Stimulated activated CD4-positive, alpha-beta T cell treated with anti-CD3 and anti-CD28 coated beads, TNF-alpha, amount 100 ng/mL, for 1 hour (primary cell): ENCODE measurements at regions not wholly inside any gene's neighbourhood (a gene's known extent, or its start where the extent isn't known, plus 50 kb on each side); places are given as distances from the start of the nearest gene placed in this dataset.

Experiments
- DNase-seq, 3 donors: peaks; one replicate each; pipeline ENCODE4 v3.0.0-alpha.2; 2020; ENCODE audit warnings: low read depth in 3 of 3, low spot score in 1 of 3

DNA sequence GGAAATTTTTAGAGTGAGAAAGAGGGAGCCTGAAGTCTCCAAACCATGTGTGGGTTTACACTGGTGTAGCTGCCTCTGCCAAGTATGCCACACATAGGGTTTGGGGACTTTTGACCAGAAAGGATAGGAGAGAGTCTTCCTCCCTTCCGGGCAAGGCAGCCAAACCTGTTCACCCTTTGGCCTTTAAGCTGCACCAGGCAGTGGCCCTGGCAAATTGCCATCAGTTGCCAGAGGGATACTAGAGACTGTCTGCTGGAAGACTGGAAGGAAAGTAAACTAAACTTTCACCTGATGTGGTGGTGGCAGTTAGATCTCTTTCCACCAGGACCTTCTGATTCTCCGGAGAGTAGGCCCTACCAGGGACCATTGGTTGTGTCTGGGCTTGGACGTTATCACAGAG is 1263.2 kb downstream of the FAM181B start:
- DNase-seq: no peak

- DNase-seq: no peak
Observed at GRCh38 chr11:81459766-81460306, 1273.8 kb downstream of the FAM181B start.

- no peak for DNase-seq
Observed at GRCh38 chr11:81449588-81450156, 1284.0 kb downstream of the FAM181B start.

DNA sequence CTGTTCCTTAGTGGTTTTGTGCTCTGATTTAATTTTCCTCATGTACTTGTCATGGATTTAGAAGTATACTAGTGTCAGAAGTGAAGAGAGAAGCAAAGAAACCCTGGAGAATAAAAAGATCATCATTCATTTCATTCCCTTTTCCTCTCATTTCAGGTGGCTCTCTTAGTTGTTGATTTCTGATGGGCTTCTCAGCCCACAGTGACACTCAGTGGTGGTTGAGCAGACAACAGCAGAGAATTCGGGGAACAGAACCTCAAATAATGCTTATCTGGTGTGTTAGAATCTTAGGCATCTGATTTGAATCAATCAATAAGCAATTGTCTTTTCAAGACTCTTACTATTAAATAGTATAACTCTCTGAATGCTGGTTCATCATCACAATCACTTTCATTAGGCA is 1289.4 kb downstream of the FAM181B start:
- DNase-seq: no peak

- no peak for DNase-seq
Observed at GRCh38 chr11:81432333-81432732, 1301.3 kb downstream of the FAM181B start.

DNA sequence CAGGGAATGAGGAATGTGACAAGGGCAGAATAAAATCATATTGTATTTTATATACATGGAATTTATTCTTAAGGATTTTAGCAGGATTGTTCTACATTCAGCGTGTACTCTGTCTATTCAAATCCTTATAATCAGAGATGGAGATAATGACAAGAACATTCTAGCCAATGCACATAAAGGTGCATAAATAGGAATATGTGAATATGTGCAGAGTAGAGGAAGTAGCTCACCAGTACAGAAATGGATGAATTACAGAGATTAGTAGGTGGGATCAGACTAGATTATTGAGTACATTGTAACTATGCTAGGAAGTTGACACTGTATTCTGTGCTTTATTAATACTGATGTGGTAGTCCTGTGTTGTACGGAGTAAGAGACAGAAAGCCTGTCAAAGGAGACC is 1308.8 kb downstream of the FAM181B start:
- no peak for DNase-seq

DNA sequence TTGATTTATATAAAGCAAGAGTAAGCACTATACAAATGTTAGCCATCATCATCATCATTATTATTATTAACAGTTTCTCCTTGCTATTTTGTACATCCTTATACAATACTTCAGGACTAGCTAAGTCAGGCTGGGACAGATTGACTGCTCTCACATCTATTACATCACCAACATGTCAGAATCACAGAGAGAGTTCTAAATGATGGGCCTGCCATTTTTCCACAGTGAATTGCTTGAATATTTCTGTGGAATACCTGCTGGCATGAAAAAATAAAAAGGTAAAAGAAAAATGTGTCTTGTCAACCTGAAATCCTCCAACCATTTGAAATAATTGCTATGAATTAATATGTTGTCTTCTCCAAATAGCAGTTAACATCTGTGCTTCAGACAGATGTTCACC is 1311.3 kb downstream of the FAM181B start:
- DNase-seq: no peak

DNA sequence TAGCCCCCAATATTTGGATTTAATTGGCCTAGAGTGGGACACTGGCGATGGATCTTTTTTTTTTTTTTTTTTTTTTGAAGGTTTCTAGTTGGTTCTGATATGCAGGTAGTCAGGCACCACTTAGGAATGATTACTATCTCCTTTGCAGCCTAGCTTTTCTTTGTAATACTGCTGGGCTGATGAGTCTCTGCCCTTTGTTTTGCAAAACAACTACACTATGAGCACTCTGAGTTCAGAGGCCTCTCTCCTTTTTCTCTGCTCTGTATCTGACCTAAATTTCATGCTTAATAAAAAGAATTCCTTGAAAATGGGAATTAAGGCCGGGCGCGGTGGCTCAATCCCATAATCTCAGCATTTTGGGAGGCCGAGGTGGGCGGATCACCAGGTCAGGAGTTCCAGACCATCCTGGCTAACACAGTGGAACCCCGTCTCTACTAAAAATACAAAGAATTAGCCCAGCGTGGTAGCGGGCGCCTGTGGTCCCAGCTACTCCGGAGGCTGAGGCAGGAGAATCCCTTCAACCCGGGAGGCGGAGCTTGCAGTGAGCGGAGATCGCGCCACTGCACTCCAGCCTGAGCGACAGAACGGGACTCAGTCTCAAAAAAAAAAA is 1312.3 kb downstream of the FAM181B start:
- DNase-seq: no peak

- no peak for DNase-seq
Observed at GRCh38 chr11:81420668-81421250, 1312.9 kb downstream of the FAM181B start.

GRCh38 chr11:81397316-81397715 is 1336.3 kb downstream of the FAM181B start:
- no peak for DNase-seq

GRCh38 chr11:81394311-81394710 is 1339.4 kb downstream of the FAM181B start:
- no peak for DNase-seq

GRCh38 chr11:81388326-81388725 is 1345.3 kb downstream of the FAM181B start:
- DNase-seq: no peak

GRCh38 chr11:81380395-81380794 is 1353.3 kb downstream of the FAM181B start:
- no peak for DNase-seq

DNA sequence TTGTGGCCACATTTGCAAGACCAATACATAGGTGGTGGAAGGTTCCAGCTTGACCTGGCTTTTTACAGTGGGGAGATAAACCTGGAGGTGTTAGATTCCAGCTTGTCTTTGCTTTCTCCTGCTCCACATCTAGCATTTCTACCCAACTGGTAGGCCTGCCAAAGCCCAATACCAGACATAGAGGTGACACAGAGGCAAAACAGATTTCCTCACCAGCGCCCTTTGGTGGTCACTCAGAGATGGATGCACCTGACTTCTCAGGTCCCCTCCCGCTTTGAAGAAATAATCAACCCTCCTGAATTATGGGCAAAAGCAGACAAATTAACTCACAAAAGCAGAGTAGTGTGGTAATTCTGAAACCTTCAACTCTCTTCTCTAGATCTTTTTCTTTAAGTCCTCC is 1356.2 kb downstream of the FAM181B start:
- no peak for DNase-seq

- no peak for DNase-seq
Observed at GRCh38 chr11:81373986-81374385, 1359.7 kb downstream of the FAM181B start.

DNA sequence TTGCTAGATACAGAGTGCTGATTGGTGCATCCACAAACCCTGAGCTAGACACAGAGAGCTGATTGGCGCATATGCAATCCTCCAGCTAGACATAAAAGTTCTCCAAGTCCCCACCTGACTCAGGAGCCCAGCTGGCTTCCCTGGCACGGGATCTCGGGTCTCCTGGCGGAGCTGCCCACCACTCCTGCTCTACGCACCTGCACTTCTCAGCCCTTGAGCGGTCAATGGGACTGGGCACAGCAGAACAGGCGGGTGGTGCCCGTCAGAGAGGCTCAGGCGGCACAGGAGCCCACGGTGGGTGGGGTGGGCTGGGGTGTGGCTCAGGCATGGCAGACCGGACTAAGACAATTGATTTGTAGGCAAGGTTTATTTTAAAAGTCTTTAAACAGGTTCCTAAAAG is 1365.5 kb downstream of the FAM181B start:
- DNase-seq: no peak

DNA sequence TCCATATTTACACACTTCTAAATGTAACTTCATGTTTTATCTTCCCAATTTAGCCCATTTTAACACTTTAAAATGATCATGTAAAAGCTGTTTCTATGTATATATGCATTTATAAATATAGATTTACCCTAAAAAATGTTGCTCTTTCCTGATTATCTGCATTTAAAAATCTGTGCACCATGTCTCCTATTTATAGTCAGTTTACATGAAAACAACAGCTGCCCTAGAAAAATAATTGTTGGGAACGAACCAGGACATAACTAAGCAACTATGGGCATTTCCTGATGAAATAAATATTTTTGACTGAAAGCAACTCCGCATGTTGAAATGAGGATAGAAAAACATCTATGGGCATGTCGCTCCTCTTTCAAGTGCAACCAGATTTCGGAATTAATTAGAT is 1368.2 kb downstream of the FAM181B start:
- DNase-seq: no peak

- no peak for DNase-seq
Observed at GRCh38 chr11:81359476-81359875, 1374.2 kb downstream of the FAM181B start.

DNA sequence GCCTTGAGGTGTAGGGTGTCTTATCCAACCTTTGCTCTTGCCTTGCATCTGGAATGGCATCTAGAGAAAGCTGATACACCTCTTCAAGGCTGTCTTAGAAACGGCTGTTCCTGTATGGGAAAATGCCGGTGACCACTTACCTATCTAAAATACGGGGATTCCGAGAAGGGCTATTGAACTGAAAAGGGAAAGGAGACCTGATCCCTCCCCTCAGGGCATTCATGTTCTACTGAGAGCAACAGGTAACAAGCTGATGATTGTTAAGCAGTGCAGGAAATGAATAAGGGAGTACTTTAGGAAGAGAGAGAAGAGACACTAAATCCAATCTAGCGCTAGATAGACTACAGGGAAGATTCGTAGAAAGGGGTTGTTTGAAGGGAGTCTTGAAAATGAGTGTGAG is 1388.1 kb downstream of the FAM181B start:
- no peak for DNase-seq

DNA sequence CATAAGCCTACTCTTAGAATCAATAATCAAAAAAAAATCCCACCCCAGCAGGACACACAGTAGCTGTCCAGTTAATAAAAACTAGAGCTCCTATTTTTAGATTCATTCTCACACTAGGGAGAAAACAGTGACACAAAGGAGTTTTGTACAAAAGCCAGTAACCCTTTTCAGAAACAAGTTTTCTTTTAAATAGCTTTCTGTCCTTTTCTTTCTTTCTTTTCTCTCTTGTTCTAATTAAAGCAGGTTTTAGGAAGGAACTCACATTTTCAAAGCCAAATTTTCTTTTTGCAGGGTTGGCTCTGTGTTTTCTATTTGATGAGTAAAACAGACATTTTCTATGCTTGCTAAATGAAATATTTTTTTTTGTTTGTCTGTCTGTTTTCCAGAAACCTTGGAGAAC is 1390.7 kb downstream of the FAM181B start:
- DNase-seq: no peak

DNA sequence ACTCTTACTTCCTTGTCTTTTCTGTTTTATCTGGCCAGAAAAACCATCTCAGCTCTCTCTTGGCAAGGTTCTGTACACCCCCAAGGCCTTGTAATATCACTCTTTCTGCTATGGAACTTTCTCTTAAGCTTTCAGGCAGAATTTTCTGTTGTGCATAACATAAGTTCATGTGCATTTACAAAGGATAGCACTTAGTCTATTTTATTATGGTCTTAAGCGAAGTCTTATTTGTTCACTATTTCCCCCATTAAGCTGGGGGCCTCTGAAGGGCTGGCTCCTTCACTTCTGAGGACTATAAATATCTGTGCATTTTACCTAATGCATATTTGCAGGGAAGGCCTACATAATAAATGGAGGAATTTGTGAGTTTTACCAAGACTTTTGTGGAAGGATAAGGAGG is 1393.4 kb downstream of the FAM181B start:
- DNase-seq: no peak

DNA sequence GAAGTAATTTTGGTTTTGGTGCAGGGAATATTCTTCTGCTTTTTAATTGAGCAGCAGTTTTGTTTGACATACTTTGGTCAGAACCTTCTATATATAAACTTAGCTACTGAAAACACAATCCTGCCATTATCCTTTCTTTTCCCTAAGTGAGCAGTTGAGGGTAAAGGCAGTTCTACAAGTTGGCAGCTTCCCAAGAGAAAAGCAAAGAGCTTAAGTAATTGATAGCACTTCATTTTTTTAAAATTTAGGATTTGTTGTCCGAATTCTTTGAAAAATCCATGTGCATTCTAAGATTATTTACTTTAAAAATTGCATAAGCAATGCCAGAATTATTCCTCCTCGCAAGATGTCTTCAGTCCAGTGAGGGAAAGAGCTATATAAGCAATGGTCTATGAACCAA is 1394.1 kb downstream of the FAM181B start:
- no peak for DNase-seq

DNA sequence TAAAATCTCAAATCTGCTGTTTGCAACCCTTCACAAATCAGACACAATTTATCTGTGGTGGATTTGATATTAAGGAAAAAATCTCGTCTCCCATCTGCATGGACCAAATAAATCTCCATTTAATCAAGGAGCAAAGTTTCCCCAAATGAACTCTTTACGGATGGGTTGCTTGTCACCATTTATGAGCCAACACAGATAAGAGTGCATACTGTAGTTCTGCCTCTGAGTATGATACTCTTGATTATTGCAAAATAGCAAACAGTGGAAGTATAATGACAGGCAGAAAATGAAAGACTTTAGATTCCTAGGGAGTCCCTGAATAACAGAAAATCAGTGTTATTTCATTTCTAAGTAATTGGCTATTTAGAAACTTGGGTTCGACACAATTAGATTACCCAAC is 1395.9 kb downstream of the FAM181B start:
- no peak for DNase-seq
